C4-2B (cell line): ENCODE measurements at regions not wholly inside any gene's neighbourhood (a gene's known extent, or its start where the extent isn't known, plus 50 kb on each side); places are given as distances from the start of the nearest gene placed in this dataset.
"Not testable (repeated sequence)": the region's sequence is repeated elsewhere in the genome, so short reads cannot be mapped to it uniquely, and the experiment has no call there.

Source experiments
- H3K27ac ChIP-seq: fragments of 450-650 bp; 2 replicates; pipeline ENCODE4 v1.5.1; 2017
- CTCF ChIP-seq: fragments of 450-650 bp; conservative IDR thresholded peaks from 2 replicates; pipeline ENCODE4 v1.5.1; 2017; ENCODE audit warnings: mild to moderate bottlenecking
- ZFX ChIP-seq: fragments of 450-650 bp; IDR thresholded peaks from 2 replicates; pipeline ENCODE4 v1.6.1; 2017

- H3K27ac ChIP-seq: no peak overlapping the region
- TF ChIP-seq ZFX (no peak), CTCF (no peak)
These were observed 130.2 kb downstream of the GPR37 start for GRCh38 chr7:124635416-124635815.

- TF ChIP-seq ZFX (no peak), CTCF (no peak)
- no peak overlapping the region for H3K27ac ChIP-seq
These were observed 131.9 kb downstream of the GPR37 start for GRCh38 chr7:124633740-124634139.

- no peak overlapping the region for H3K27ac ChIP-seq
- no peak for TF ChIP-seq ZFX
- no peak for TF ChIP-seq CTCF
These were observed 135.2 kb downstream of the GPR37 start for GRCh38 chr7:124630395-124630794.

- no peak overlapping the region for H3K27ac ChIP-seq
- TF ChIP-seq CTCF (no peak), ZFX (no peak)
These were observed 146.7 kb downstream of the GPR37 start for GRCh38 chr7:124618871-124619270.

GRCh38 chr7:124618051-124618450 lies 147.5 kb downstream of the GPR37 start:
- not testable (repeated sequence) for H3K27ac ChIP-seq

- TF ChIP-seq CTCF: no peak
- no peak for TF ChIP-seq ZFX
- no peak overlapping the region for H3K27ac ChIP-seq
These were observed 162.5 kb downstream of the GPR37 start for GRCh38 chr7:124603066-124603465.

GRCh38 chr7:124597509-124597908 lies 168.1 kb downstream of the GPR37 start:
- TF ChIP-seq ZFX (no peak), CTCF (no peak)
- no peak overlapping the region for H3K27ac ChIP-seq

GRCh38 chr7:124596881-124597280 lies 168.7 kb downstream of the GPR37 start:
- no peak for TF ChIP-seq ZFX
- no peak for TF ChIP-seq CTCF
- H3K27ac ChIP-seq: no peak overlapping the region
